Stimulated activated CD8-positive, alpha-beta memory T cell treated with anti-CD3 and anti-CD28 coated beads, Interleukin-7, amount 100 ng/mL, for 1 hour (primary cell): ENCODE measurements at regions not wholly inside any gene's neighbourhood (a gene's known extent, or its start where the extent isn't known, plus 50 kb on each side); places are given as distances from the start of the nearest gene placed in this dataset.

Experiments
- DNase-seq, 2 donors: peaks; one replicate each; pipeline ENCODE4 v3.0.0-alpha.2; 2020; ENCODE audit warnings: low read depth in 2 of 2

DNA sequence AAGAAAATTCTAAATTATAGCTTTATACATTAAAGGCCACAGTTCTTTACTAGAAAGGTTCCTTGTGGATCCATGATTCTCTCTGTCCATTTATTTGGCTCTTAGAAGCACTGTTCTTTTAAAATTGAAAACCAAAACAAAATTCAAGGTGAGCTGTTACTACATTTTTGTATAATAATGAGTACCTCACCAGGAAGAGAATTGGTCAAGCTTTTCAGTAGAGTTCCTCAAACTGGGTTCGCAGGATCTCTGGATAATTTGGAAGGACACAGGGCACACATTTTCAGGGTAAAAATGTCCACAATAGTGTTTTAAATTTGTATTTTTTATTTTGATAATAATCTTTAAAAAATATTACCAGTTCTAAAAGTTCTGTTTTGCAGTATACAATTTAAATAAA lies 93.0 kb downstream of the PPP1R3A start:
- no peak for DNase-seq

DNA sequence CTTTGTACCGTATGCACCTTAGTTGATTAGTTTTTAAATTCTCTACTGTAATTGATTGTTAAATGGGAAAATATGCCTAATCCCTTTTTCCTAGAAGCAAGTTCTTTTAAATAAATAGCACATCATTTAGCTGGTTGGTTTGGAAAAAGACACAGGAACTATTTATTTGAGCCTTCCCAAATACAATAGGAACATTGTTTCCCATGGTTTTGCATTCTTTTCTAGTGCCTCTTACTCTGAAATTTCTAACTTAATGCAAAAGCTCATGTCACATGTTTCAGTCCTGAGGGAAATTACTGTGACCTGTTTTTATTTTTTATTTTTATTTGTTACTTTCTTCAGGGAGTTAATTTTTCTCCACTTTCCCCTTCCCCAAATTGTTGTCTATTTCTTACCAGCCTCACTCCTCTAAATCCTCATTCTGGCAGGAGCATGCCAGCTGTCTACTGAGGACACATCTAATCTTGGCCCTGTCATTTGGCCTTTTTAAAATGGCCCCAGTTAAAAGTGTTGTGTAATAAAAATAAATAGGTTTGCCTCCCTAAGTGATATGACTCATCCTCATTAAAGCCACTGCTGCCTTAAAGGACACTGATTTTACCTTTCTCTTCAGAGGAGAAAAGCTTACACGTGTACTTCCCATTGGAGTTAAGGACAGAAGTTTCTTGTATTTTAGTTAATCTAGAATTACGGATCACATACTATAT lies 94.5 kb downstream of the PPP1R3A start:
- DNase-seq, result no peak

DNA sequence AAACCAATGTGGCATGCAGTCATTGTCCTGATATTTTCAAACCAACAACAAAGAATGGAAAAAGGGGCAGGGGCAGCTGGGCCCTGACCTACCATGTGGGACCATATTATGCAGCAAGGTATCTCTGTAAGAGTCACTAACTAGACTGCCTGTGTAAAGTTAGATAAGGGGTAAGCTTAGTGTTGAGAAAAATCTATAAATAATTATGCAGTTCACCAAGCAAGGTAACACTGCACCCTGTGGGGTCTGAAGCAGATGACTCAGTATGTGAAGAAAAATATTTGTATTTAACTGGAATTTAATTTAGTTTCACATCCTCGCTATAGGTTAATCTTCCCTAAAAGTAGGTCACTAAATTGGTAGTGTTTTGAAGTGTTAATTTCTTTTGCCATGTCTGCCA lies 99.3 kb downstream of the PPP1R3A start:
- no peak for DNase-seq

DNA sequence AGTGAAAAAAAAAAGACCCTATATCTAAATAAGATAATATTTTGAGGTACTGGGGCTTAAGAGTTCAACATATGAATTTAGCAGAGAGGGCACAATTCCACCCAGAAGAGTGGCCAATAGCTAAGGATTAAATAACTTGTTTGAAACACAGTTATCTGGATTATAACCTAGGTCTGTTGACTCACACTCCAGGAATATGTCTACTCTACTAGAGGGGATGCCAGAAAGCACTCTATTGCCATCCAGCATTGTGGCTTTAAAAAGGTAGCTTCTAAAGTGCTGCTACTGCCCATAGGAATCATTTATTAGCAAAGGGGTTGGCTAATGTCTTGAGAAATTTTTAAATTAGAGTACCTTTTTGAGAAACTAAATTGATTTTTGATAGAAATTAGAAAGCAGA lies 102.2 kb downstream of the PPP1R3A start:
- DNase-seq, result no peak

DNA sequence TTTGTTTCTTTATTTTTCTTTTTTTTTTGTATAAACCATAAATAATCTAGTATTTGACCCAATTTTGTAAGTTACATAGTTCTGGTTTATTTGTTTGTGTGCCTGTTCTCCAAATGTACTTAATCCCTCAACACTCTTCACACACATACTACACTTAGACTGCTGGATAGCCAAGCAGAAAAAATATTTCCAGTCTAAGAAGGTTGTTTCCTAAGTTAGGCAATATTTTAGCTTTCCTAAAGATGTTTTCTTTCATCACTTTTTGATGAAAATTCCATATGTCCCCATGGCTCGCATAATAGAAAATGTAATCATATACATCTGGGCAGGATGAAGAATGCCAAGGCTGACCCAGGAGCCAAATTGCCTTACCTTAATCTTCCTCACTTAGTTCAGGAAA lies 105.3 kb downstream of the PPP1R3A start:
- DNase-seq, result no peak

DNA sequence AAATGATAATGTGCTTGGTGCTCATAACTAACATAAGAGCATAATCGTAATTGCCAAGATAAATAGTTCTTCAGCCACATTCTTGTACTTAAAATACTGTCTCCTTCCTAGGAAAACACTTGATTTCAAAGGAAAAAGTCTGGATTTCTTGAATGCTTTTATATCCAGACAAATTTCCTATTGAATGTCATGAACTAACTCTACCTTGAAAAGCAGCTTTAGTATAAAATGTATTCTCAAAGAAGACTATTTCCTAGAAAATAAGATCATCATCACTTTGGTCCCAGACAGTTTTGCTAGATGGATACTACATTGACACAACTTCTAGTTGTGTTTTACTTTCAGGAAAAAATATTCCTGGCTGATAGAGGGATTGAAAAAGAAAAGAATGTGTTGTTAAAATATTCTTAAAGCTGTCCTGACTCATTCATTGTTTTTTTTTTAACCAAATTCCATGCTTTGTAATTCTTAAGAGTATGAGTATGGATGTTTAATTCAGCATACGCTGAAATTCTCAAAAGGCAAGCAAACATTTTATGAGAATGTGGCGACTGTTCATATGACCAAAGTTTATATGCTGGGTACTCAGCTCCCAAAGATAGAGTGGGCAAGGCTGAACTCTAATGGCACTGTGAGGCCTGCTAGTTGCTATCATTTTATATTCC lies 106.1 kb downstream of the PPP1R3A start:
- no peak for DNase-seq

DNA sequence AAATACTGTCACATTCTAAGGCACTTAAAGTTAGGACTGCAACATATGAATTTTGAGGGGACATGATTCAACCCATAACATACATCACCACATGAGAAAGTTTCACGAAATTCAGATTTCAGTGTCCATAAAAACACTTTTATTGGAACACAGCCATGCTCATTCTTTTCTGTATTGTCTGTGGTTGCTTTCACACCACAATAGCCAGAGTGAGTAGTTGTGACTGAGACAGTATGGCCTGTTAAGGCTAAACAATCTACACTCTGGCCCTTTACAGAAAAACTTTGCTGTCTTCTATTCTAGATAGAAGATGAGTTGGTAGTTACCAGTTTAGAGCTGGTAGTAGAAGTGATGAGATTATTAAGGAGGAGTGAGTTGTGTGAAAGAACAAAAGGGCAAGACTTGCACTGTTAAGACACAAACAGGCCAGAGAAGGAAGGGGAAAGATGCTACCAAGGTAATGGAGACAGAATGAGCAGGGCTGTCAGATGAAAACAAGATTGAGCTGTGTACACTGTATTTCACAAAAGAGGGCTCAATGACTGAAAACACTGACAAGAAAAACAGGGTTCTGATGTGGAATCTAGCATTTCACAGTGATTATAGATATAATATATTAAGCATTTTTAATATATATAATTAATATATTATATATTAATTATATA lies 108.6 kb downstream of the PPP1R3A start:
- DNase-seq, result no peak

DNA sequence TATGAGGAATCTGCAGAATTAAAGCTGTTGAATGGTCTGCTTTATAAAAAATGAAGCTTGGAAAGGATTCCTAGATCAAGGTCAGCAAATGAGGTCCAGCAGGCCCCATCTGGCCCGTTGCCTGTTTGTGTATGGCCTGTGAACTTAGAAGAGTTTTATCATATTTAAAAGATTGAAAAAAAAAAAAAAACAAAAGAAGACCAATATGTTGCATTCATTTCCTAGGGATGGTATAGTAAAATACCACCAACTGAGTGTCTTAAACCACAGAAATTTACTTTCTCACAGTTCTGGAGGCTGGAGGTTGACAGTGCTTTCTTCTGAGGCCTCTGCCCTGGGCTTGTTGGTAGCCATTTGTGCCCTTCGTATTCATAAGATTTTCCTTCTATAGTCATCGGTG lies 109.2 kb downstream of the PPP1R3A start:
- DNase-seq, result no peak

DNA sequence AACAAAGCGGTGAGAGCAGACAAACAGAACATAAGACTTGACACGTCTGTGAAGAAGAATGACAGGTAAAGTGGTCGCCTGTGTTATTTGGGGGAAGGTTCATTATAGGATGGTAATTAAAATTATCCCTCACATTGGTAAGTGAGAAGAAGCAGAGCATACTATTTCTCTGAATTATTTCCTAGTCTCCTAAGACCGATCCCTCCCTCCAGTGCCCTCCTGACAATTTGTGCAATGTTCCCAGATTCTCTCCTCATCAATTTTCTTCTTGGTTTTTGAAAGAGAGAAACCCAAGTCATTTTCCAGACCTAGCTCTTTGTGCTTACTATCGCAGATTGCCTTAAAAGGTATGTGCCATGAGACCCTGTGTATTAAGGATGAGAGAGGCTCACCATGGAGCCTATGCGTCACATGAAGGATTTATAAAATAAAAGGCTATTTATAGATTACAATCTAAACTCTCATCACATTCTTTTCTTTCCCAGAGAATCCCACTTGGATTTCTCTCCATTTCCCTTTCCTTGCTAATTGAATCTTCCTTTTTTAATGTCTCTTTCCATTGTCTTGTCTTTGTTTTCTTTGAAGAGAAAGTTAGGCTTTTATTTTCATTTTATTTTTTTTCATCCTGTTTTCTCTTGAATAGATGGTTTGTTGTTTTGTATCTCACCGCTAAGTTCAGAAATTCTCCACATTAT lies 112.0 kb downstream of the PPP1R3A start:
- no peak for DNase-seq

DNA sequence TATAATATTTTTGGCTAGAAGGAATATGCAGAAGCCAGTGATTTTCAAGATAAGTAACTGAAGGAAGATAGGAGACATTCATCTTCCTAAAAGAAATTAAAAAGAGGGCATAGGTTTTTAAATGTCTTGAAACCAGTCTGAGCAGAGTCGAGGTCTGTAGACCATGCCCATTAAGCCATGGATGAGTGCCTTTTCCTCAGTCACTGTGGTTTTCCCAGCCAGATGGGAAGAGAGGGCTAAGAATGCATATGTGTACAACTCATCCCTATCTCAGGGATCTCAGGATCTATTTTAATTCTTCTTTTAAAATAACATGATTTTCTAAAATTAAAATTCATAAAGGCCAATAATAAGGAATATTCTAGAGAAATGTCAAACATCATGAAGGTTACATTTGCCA lies 112.8 kb downstream of the PPP1R3A start:
- DNase-seq, result no peak

DNA sequence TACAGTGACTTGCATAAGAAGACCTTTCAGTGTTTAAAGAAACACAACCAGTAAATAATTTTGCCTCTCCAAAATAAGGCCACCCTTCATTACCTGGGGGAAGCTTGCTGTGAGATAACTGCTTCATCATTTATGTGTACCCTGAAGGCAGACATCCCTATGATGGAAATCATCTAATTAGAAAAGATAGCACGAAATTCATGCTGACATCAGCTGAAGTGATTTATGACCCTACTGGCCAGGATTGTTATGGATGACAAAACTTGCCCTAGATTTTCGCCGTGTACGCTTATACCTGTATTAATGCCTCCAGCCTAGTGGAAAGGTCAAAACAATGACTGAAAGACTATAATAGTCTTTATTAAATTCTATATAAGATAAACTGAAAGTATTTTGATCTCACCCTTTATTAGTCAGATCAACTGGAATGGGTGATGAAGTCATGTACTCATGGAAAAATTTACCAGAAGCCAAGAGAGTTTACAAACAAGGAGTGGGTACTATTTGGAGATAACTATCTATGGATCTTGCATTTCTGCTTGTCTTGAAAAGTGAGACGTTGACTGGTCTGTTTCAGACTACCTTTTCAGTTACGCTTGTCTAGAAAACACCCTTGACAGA lies 114.2 kb downstream of the PPP1R3A start:
- no peak for DNase-seq

DNA sequence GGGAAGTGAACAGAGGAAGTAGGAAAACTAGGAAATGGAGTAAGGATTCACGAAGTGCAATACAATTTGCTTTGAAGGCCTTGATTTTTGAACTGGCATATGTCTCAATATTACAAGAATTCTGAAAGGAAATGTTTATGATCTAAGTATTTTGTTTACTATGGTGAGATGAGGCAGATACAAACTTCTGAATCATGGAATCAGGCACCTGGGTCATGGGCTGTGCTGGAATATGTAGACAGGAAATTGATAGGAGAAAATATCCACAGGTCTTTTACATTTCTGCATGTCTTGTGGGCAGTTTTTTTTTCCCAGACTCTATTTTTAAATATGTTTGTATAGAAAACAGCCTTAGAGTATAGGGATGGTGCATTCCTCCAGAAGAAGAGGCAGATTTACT lies 117.1 kb downstream of the PPP1R3A start:
- DNase-seq, result no peak

DNA sequence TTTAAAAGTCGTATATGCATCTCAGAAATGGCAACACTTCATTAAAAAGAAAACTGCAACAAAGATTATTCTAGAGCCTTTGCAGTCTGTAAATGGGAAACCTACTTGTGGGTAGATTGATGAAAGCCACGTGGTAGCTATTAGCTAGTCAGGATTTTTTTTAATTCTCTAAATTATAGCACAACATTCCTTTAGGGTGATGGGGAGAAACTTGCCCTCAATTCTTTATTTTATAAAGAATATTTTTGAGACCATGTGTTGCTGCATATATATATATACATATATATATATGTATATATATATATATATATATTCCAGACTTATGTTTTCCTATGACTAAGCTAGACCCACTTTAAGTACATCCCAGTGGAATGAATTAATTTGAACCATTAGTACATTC lies 118.0 kb downstream of the PPP1R3A start:
- DNase-seq, result no peak

DNA sequence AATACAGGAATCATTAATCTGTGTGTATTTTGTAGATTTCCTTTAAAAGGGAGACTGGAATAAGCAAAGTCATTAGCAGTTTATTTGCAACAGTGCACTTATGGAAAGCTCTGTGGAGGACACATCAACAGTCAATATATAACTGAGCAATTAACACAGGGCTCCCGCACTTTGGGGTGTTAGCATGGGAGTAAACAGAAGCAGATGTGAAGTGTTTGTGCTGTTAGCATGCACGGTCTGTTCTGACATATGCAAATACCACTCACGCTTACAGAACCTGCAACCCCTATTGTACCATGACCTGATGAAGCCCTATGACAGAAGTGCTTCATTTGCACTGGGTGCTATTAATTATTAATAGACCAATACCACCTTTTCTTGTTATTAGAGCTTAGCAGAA lies 118.9 kb downstream of the PPP1R3A start:
- DNase-seq, result no peak

DNA sequence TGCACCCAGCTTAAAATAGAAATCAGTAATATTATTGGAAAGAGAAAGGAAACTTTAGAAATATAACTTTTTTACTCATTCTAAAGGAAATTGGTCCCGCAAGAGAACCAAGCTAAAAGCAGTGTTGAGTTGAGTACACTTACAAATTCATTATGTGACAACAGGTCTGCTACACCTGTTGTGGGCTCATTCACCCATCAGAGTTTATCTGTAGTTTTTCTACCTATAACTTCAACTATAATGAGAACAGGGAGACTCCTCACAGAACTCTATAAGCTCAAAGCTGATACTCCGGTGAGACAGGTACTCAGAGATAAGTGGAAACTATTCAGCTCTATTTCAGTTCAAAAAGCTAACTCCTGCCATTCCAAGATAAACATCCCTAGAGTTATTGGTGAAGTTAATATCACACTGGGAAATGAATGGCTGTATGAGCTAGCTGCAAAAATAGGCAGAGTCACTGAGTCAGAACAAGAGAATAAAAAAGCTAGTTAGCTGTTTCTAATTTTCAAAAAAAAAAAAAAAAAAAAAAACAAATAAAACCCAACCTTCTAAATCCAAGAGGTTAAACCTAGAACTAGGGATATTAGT lies 121.3 kb downstream of the PPP1R3A start:
- no peak for DNase-seq

DNA sequence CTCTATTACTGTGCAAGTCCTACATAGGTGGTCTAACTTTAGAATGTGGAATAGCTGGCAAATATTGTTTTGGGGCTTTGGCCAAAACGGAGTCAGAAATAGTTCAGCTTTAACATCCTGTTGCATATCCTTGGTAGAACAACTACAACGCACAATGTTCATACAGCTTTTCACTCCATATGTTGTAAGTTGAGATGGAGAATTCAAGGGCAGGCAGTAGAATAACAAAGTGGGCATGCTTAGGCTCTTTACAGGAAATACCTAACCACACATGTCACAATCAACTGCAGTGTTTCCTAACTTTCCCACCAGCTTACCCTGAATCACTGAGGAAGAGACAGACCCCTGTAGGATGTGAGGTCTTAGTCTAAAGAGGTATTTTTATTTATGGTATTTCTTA lies 122.3 kb downstream of the PPP1R3A start:
- DNase-seq, result no peak

DNA sequence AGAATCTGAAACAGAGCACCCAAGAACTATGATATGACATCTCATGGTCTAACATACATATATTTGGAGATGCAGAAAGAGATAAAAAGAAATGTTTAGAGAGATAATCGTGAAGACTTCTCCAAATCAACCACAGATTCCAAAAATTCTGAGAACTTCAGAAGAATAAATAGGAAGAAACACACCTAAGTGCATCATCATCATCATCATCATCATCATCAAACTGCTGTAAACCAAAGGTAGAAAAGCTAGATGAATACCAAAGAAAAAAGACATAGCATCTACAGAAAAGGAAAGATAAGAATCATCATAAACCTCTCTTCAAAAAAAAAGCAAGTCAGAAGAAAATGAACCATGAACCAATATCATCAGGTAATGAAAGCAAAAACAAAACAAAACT lies 124.2 kb downstream of the PPP1R3A start:
- DNase-seq, result no peak

DNA sequence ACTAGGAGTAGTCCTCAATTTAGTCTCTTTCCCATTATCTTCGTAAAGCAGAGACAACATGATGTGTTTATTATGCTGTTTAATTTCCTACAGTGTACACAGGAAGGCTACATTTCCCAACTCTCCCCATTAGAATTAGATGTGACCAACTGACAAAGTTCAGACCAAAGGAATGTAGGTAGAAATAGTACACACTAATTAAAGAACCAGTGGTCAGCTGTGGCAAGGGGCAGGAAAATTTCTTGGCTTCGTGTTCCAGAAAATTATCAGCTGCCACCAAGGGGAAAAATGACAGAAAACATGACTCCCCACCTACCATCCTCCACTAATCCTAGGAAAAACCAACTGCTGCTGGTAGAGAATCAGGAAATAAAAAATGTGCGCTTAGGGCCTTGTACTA lies 125.6 kb downstream of the PPP1R3A start:
- DNase-seq, result no peak

DNA sequence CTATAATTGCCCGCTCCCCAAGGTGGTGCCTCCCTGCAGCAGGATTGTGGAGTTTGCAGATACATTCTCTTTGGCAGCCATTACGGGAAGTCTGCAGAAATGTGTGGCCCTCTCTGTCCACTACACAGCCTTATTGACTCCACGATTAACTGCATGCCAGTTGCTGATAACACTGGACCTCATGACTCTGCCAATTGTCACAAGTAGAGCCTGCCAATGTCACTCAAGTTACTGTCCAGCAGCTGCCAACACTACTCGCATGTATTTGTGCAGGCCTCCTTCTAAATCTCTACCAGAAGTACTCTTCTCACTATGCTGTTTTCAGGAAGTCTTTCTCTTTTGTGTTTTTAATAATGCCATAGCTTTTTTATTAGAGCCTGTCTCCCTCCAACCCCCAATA lies 128.8 kb downstream of the PPP1R3A start:
- no peak for DNase-seq

DNA sequence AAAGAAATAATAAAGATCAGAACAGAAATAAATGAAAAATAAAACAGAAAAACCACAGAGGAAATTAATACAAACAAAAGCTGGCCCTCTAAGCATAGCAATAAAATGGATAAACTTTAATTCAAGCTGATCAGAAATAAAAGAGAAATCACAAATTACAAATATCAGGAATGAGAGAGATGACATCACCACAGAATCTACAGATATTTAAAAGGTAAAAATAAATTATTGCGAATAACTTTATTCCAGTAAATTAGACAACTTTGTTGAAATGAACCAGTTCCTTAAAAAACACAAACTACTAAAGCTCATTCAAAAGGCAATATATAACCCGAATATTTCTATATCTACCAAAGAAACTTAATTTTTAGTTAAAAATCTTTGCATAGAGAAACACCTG lies 131.7 kb downstream of the PPP1R3A start:
- no peak for DNase-seq

DNA sequence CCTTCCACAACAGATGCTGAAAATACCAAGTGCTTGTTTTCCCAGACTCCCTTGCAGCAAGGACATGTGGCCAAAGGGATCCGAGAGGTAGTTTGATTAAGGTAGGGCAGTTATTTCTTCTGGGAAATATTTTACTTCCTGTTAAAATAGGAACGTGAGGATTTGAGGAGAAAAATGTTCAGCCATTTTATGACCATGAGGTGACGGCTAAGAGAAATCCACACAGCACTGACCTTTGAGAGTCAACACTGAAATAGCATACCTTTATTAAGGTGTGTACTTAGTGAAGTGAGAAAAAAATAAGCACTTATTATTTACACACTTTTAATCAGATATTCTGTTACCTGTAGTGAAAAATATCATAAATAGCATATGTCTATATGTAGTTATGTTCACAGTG lies 133.9 kb downstream of the PPP1R3A start:
- no peak for DNase-seq

DNA sequence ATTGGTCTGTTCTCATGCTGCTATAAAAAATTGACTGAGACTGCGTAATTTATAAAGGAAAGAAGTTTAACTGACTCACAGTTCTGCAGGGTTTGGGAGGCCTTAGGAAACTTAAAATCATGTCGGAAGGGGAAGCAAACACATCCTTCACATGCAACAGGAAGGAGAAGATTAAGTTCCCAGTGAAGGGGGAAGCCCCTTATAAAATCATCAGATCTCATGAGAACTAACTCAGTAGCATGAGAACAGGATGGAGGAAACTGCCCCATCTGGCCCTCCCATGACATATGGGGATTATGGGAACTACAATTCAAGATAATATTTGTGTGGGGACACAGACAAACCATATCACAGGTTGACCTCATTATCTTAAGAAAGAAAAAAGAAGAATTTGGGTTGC lies 134.5 kb downstream of the PPP1R3A start:
- no peak for DNase-seq
